ENCODE measurements at regions not wholly inside any gene's neighbourhood (a gene's known extent, or its start where the extent isn't known, plus 50 kb on each side); places are given as distances from the start of the nearest gene placed in this dataset.

DNA sequence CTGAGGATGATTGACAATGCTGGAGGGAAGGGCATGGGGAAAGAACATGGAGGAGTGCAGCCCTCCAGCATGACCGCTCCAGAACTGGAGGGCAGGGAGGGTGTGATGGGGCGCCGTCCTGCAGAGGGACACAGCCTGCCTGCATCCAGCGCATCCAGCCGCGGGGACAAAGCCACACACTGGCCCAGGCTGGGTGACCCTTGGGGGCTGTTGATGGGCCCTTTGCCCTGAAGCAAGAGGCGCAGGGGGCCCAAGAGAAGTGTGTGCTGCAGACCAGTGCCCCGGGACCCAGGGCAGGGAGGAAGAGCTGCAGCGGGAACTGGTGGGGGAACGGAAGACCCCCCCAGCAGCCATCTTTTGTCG lies 169.8 kb upstream of the PPP1R26 start:
- no peak for DNase-seq (ENCODE audit: low spot score)
- TF ChIP-seq, protein P1, sequence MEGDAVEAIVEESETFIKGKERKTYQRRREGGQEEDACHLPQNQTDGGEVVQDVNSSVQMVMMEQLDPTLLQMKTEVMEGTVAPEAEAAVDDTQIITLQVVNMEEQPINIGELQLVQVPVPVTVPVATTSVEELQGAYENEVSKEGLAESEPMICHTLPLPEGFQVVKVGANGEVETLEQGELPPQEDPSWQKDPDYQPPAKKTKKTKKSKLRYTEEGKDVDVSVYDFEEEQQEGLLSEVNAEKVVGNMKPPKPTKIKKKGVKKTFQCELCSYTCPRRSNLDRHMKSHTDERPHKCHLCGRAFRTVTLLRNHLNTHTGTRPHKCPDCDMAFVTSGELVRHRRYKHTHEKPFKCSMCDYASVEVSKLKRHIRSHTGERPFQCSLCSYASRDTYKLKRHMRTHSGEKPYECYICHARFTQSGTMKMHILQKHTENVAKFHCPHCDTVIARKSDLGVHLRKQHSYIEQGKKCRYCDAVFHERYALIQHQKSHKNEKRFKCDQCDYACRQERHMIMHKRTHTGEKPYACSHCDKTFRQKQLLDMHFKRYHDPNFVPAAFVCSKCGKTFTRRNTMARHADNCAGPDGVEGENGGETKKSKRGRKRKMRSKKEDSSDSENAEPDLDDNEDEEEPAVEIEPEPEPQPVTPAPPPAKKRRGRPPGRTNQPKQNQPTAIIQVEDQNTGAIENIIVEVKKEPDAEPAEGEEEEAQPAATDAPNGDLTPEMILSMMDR (IDR thresholded peaks at IDR 0.05; ENCODE audit: extremely low read depth, missing control alignments): no peak

DNA sequence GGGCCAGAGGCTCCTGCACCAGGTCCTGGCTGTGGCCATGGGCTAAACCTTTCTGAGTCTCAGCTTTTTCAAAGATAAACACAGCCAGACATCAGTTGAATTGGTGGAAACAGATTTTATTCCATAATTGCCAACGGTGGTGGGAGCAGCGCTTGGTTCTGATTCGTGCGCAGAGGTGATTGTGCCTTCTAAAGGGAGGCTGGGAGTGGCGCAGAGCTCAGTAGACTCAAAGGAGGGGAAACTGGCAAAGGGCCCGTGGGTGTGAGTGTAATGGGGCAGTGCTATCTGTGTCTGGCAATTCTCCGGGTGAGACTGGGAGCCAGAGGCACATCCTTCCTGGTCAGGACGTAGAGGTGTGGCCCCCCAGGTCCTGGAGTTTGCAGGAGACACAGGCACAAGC lies 169.4 kb upstream of the PPP1R26 start:
- TF ChIP-seq, protein P1 (IDR thresholded peaks at IDR 0.05; ENCODE audit: extremely low read depth, missing control alignments): no peak
- DNase-seq (ENCODE audit: low spot score): no peak

DNA sequence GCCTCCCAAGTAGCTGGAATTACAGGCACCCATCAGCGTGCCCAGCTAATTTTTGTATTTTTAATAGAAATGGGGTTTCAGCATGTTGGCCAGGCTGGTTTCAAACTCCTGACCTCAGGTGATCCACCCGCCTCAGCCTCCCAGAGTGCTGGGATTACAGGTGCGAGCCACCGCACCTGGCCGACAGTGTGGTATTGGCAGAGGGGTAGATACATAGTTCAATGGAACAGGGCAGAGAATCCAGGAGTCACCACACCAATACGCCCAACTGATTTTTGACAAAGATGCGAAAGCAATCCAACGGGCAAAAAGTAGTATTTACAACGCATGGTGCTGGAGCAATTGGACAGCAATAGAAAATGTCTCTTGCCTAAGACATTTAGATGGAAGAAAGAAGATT lies 164.0 kb upstream of the PPP1R26 start:
- TF ChIP-seq, protein P1 (IDR thresholded peaks at IDR 0.05; ENCODE audit: extremely low read depth, missing control alignments): no peak
- no peak for DNase-seq (ENCODE audit: low spot score)

DNA sequence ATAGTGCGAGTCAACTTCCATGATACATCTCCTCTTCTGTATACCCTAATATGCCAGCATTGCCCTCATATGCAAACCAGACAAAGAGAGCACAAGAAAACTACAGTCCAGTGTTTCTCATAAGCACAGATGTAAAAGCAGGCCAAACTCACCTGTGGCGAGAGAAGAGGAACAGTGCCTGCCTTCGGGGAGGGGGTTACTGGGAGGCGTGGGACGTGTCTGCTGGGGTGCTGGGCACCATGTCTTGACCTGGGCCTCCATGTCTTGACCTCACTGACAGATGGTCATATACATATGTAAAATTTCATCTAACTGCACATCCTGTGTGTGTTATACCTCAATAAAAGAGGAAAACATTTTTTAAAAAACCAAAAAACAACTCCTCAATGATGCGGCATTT lies 159.3 kb upstream of the PPP1R26 start:
- no peak for DNase-seq (ENCODE audit: low spot score)
- TF ChIP-seq, protein P1 (IDR thresholded peaks at IDR 0.05; ENCODE audit: extremely low read depth, missing control alignments): no peak

DNA sequence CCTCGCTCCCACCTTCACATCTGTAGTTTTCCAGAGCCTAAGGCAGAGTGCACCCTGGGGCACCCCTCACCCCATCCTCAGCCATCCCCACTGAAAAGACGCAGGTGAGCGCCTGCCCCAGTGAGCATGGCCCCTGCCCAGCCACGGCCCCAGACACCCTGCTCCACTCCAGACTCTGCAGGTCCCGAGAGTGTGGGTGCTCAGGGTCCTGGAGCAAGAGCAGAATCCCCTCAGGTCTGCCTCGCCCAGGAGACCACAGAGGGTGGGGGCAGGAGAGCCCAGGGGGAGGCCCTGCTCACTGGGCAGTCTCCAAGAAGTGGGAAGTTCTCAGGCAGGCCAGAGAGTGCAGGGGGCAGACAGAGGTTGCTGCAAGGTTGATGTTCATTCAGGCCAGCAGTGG lies 158.6 kb upstream of the PPP1R26 start:
- no peak for DNase-seq (ENCODE audit: low spot score)
- TF ChIP-seq, protein P1 (IDR thresholded peaks at IDR 0.05; ENCODE audit: extremely low read depth, missing control alignments): no peak

DNA sequence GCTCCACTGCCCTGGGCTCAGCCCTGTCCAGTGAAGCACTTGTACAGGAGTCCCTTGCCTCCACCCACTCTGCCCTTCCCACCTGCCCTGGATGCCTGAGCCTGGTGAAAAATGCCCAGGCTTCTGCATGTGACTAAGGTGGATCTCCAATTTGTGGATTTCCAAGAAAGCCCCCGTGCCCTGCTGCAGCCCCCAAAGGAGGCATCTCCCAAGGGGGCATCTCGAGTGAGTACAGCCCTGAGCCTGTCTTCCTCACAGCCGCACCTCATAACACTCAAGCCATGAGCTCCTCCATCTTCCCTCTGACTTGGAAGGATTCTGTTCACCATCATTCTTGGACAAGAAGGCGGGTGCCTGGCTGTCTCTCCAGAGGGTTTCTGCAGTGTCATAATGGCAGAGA lies 158.0 kb upstream of the PPP1R26 start:
- DNase-seq (ENCODE audit: low spot score): no peak
- TF ChIP-seq, protein P1 (IDR thresholded peaks at IDR 0.05; ENCODE audit: extremely low read depth, missing control alignments): no peak

DNA sequence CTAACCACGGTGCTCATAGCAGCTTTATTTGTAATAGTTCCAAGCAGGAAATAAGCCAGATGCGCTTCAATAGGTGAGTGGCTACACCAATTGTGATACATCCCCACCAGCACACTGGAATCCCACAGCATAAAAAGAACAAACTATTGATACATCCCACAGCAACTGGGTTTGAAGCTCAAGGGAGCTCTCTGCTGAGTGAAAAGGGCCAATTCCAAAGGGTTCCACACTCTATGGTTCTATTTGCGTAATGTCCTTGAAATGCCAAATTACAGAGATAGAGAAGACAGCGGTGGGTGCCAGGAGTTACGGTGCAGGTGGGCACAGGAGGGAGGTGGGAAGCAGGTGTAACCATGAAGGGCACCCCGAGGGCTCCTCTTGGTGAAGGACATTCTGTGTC lies 155.3 kb upstream of the PPP1R26 start:
- TF ChIP-seq, protein P1 (IDR thresholded peaks at IDR 0.05; ENCODE audit: extremely low read depth, missing control alignments): no peak
- DNase-seq (ENCODE audit: low spot score): no peak
